ENCODE measurements at regions not wholly inside any gene's neighbourhood (a gene's known extent, or its start where the extent isn't known, plus 50 kb on each side); places are given as distances from the start of the nearest gene placed in this dataset.

- no peak for DNase-seq
These were observed 400.3 kb upstream of the LRATD1 start for GRCh38 chr2:14232217-14232616.

- no peak for DNase-seq
These were observed 397.6 kb upstream of the LRATD1 start for GRCh38 chr2:14234911-14235310.

- DNase-seq, result no peak
These were observed 396.9 kb upstream of the LRATD1 start for GRCh38 chr2:14235667-14236066.

GRCh38 chr2:14237902-14238301 is 394.6 kb upstream of the LRATD1 start:
- no peak for DNase-seq

GRCh38 chr2:14239605-14240004 is 392.9 kb upstream of the LRATD1 start:
- DNase-seq, result no peak

GRCh38 chr2:14240868-14241267 is 391.6 kb upstream of the LRATD1 start:
- no peak for DNase-seq

GRCh38 chr2:14245901-14246300 is 386.6 kb upstream of the LRATD1 start:
- no peak for DNase-seq

GRCh38 chr2:14255135-14255820 is 377.2 kb upstream of the LRATD1 start:
- DNase-seq, result no peak

DNA sequence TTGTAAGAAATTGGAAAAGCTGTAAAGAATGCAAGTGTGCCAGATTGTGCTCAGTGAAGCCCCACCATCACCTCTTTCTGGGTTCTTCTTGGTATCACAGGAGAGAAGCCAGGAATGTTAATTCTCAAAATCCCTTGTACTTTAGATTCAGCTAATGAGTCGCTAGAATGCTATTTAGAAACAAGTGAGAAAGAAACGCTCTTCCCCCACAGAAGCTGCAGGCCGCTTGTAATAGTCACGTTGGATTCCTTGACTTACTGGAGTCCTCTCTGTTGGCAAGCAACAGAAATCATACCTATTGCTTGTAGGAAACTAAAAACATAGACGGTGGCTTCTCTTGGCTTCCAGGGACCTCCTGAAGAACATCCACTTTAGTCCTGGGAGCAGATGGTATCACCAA is 375.6 kb upstream of the LRATD1 start:
- DNase-seq, result no peak

DNA sequence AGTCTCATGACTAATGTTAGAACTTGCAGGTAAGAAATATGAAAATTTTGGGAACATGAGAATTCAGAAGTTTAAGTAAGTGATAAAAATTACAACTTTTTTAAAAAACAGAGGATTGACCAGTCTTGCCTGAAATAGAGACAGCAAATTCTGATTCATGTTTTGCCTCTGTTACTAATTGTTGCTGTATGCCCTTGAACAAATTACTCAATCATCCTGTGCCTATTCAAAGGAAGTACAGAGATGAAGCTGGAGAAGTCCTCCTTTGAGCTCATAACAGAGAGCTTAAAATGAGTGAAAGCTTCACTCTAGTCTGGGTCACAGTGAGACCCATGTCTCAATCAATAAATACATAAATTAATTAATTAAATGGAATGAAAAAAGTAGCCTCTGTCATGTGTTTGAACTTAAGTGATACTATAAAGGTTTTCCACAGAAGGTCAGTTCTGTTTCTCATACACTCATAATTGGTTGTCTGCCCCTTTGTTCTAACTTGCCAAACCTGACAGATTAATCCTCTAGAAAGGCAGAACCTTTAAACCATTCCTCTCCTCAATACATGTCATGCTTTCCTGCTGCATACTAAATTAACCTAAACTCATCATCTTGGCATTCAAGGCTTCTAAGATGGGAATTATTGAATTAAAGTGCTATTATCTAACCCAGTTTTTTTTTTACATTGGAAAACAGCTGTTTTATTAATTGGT is 374.6 kb upstream of the LRATD1 start:
- no peak for DNase-seq

GRCh38 chr2:14261771-14262170 is 370.7 kb upstream of the LRATD1 start:
- DNase-seq, result no peak

- no peak for DNase-seq
These were observed 369.5 kb upstream of the LRATD1 start for GRCh38 chr2:14263053-14263452.

- no peak for DNase-seq
These were observed 362.4 kb upstream of the LRATD1 start for GRCh38 chr2:14270036-14270582.

DNA sequence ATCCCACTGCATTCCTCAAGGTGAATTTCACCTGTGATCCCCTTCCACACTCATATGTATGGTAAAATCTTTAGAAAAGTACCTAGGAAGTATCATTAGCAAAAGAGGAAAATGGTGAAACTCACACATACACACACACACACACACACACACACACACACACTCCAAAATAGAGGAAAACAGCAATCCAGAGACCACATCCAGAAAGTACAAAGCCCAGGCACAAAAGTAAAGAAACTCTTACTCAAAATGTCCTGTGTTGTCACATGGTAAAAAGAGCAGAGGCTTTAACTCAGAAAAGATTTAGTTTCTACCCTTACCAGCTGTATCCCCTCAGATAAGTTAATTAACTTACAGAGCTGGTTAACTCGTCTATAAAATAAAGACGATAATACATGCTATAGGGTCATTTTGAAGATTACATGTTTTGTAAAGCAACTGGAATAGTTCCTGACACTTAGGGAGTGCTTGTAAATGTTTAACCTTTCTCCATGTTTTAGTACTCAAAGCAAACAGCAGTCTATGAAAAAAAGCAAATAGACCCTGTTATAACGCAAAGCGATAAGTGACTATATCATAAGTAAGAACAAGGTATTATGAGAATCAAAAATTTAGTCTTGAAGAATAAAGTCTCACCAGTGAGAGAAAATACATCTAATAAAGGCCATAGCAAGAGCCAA is 360.0 kb upstream of the LRATD1 start:
- no peak for DNase-seq

DNA sequence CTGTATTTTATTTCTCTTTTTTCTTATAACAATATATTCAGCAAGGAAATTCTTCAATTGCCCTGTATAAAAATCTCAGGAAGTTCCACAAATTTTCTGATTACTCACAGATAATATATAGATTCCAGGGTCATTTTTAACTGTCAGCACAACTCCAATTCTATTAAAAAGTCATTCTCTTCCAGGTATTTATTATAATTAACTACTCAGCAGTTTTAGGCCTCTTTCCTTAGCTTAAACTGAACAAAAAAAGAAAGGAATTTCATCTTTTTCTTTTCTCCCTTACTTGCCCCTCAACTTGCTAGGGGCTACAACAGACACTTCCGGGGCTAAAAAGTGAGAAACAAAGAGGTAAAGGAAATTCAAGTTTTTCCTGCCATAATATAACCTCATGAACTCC is 358.9 kb upstream of the LRATD1 start:
- DNase-seq, result no peak

DNA sequence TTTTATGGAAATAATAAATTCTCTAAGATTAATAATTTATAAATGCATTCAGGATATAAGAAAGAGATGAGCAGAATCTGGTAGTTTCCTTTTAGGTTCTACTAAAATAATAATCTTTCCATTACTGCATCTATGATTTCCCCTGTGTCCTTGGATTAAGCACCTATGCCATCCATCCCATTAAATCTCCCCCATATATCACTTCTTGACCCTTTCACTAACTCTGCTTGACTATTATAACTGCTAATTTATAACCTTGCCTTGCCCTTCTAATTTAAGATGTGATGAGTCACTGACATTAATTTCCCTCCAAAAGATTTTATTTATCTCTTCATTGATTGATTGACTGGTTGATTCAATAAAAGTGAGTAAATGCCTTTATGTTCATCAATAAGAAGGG is 348.3 kb upstream of the LRATD1 start:
- DNase-seq, result no peak

DNA sequence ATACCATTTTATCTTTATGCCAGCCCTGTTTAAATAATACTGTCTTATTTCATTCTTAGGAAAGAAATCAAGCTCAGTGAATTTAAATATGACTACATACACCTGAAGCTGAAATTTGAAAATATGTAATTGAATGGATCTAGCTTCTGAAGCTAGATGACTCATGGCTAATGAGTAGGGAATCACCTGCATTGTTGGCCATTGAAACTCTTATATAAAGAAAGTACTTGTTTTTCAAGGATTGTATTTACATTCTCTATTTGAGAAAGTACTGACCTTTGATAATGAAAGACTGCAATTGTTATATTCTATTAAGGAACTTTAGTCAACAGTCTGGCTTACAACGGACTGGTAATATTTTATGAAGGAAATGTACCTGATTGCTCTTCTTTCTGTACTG is 346.7 kb upstream of the LRATD1 start:
- no peak for DNase-seq

DNA sequence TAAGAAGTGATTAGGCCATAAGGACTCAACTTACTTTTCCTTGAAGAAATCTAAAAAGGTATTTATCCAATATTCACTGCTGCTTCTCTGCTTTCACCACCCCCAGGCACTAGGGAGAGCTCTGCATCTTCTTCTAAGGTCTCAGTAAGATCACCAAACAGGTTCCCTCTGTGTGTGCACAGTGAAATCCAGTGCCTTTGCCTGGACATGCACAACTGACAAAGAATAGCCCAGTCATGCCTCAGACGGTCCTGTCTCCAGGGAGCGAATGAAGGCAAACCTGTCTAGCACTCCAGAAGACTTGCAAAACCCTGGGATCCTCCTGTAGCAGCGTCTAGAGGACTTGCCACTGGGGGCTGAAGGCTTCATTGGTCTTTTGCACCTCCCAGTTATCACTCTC is 344.5 kb upstream of the LRATD1 start:
- no peak for DNase-seq

- DNase-seq, result no peak
These were observed 339.6 kb upstream of the LRATD1 start for GRCh38 chr2:14292964-14293363.

- no peak for DNase-seq
These were observed 335.2 kb upstream of the LRATD1 start for GRCh38 chr2:14297340-14297739.

- DNase-seq, result no peak
These were observed 334.6 kb upstream of the LRATD1 start for GRCh38 chr2:14297906-14298305.

GRCh38 chr2:14301331-14301730 is 331.2 kb upstream of the LRATD1 start:
- DNase-seq, result no peak

GRCh38 chr2:14303366-14304115 is 329.0 kb upstream of the LRATD1 start:
- DNase-seq, result no peak
